ENCODE measurements at regions not wholly inside any gene's neighbourhood (a gene's known extent, or its start where the extent isn't known, plus 50 kb on each side); places are given as distances from the start of the nearest gene placed in this dataset.

GRCh38 chr3:135328036-135328435 lies 533.0 kb downstream of the EPHB1 start:
- DNase-seq (ENCODE audit: low read depth), result no peak
- no peak for TF ChIP-seq CTCF (conservative IDR thresholded peaks at IDR 0.05; ENCODE audit: low read depth, low read length)
- no peak overlapping the region for H3K4me3 ChIP-seq (ENCODE audit: low read depth, low read length)

GRCh38 chr3:135329479-135329878 lies 534.4 kb downstream of the EPHB1 start:
- TF ChIP-seq CTCF (conservative IDR thresholded peaks at IDR 0.05; ENCODE audit: low read depth, low read length), result no peak
- H3K4me3 ChIP-seq (ENCODE audit: low read depth, low read length), result no peak overlapping the region
- DNase-seq (ENCODE audit: low read depth), result no peak

- no peak for TF ChIP-seq CTCF (conservative IDR thresholded peaks at IDR 0.05; ENCODE audit: low read depth, low read length)
- no peak for DNase-seq (ENCODE audit: low read depth)
- H3K4me3 ChIP-seq (ENCODE audit: low read depth, low read length), result no peak overlapping the region
These were observed 542.1 kb downstream of the EPHB1 start for GRCh38 chr3:135337192-135337591.

GRCh38 chr3:135348690-135349089 lies 553.6 kb downstream of the EPHB1 start:
- TF ChIP-seq CTCF (conservative IDR thresholded peaks at IDR 0.05; ENCODE audit: low read depth, low read length), result no peak
- no peak for DNase-seq (ENCODE audit: low read depth)
- no peak overlapping the region for H3K4me3 ChIP-seq (ENCODE audit: low read depth, low read length)

GRCh38 chr3:135349254-135349948 lies 554.3 kb downstream of the EPHB1 start:
- no peak overlapping the region for H3K4me3 ChIP-seq (ENCODE audit: low read depth, low read length)
- no peak for TF ChIP-seq CTCF (conservative IDR thresholded peaks at IDR 0.05; ENCODE audit: low read depth, low read length)

GRCh38 chr3:135352213-135352612 lies 557.2 kb downstream of the EPHB1 start:
- H3K4me3 ChIP-seq (ENCODE audit: low read depth, low read length), result no peak overlapping the region
- no peak for DNase-seq (ENCODE audit: low read depth)
- TF ChIP-seq CTCF (conservative IDR thresholded peaks at IDR 0.05; ENCODE audit: low read depth, low read length), result no peak

More at GRCh38 chr3:135349254-135349948, 554.3 kb downstream of the EPHB1 start:
- DNase-seq (ENCODE audit: low read depth), result no peak

- H3K4me3 ChIP-seq (ENCODE audit: low read depth, low read length), result no peak overlapping the region
- TF ChIP-seq CTCF (conservative IDR thresholded peaks at IDR 0.05; ENCODE audit: low read depth, low read length), result no peak
- no peak for DNase-seq (ENCODE audit: low read depth)
These were observed 567.8 kb downstream of the EPHB1 start for GRCh38 chr3:135362889-135363288.
